SK-N-MC (cell line): ENCODE measurements at regions not wholly inside any gene's neighbourhood (a gene's known extent, or its start where the extent isn't known, plus 50 kb on each side); places are given as distances from the start of the nearest gene placed in this dataset.

ENCODE experiments used
- EZH2 ChIP-seq: fragments of 200-600 bp; sonication (generic); IDR thresholded peaks from one replicate; pipeline ENCODE4 v1.6.1; 2017; ENCODE audit warnings: antibody characterized with exemption
- FOXP2 ChIP-seq: optimal IDR thresholded peaks from 2 replicates; pipeline ENCODE3; 2011; ENCODE audit warnings: mild to moderate bottlenecking, moderate library complexity; ENCODE audit not compliant: insufficient read depth; ENCODE audit errors: extremely low read length, control extremely low read depth
- POLR2AphosphoS5 ChIP-seq: IDR thresholded peaks from 2 replicates; pipeline ENCODE4 v1.6.1; 2012; ENCODE audit warnings: mild to moderate bottlenecking, low read depth, low read length, borderline replicate concordance

DNA sequence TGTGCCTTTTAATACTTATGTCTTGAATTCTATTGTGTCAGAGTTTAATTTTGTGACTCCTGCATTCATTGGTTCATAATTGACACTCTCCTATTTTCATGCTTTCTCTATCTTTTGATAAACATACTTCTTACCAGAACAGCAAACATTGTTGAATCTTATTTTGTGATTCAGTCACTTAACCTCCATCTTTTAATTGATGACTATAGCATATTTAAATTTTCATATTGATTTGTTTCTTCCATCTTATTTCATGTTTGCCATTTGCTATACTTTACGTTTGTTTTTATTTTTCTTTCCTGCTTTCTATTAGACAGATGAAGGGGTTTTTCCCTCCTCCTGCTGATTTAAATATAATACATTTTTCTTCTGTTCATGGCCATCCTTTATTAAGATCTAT, 115.5 kb upstream of the FAM9A start:
- TF ChIP-seq POLR2AphosphoS5 (no peak), EZH2 (no peak), FOXP2 (no peak)
